Right lobe of liver (tissue), 4 donors: ENCODE measurements at regions not wholly inside any gene's neighbourhood (a gene's known extent, or its start where the extent isn't known, plus 50 kb on each side); places are given as distances from the start of the nearest gene placed in this dataset.

Source experiments
- POLR2A ChIP-seq: fragments of 450-650 bp; IDR thresholded peaks from one replicate; pipeline ENCODE4 v1.6.1; 2017; ENCODE audit warnings: antibody characterized with exemption, mild to moderate bottlenecking
- TF ChIP-seq, protein P1 (sequence below), 4 donors: fragments of 200-600 bp in 3 of 4; fragments of 450-650 bp in 1 of 4; IDR thresholded peaks; one replicate each; pipeline versions ENCODE4 v1.5.1 to v1.8.0; 2016 to 2022; ENCODE audit warnings: antibody characterized with exemption in 4 of 4, mild to moderate bottlenecking in 2 of 4
- donor health status: DM: no; HTN: no; CAD: no.
- donor health status: DM: no; HTN: no; CAD: no.
- donor health status: DM: no; HTN: yes; CAD: no.

DNA sequence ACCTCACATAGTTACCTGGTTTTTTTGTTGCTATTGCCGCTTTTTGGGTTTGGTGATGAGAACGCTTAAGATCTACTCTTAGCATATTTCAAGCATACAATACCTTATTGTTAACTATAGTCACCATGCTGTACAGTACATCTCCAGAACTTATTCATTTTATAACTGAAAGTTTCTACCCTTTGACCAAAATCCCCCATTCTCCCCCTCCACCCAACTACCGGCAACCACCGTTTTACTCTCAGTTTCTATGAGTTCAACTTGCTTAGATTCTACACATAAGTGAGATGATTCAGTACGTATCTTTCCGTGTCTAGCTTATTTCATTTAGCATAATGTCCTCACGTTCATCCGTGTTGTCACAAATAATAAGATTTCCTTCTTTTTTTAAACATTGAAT lies 86.7 kb upstream of the IL6 start:
- TF ChIP-seq, protein P1, sequence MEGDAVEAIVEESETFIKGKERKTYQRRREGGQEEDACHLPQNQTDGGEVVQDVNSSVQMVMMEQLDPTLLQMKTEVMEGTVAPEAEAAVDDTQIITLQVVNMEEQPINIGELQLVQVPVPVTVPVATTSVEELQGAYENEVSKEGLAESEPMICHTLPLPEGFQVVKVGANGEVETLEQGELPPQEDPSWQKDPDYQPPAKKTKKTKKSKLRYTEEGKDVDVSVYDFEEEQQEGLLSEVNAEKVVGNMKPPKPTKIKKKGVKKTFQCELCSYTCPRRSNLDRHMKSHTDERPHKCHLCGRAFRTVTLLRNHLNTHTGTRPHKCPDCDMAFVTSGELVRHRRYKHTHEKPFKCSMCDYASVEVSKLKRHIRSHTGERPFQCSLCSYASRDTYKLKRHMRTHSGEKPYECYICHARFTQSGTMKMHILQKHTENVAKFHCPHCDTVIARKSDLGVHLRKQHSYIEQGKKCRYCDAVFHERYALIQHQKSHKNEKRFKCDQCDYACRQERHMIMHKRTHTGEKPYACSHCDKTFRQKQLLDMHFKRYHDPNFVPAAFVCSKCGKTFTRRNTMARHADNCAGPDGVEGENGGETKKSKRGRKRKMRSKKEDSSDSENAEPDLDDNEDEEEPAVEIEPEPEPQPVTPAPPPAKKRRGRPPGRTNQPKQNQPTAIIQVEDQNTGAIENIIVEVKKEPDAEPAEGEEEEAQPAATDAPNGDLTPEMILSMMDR (IDR thresholded peaks at IDR 0.05) = no peak
- TF ChIP-seq POLR2A = no peak
